ENCODE measurements at regions not wholly inside any gene's neighbourhood (a gene's known extent, or its start where the extent isn't known, plus 50 kb on each side); places are given as distances from the start of the nearest gene placed in this dataset.

DNA sequence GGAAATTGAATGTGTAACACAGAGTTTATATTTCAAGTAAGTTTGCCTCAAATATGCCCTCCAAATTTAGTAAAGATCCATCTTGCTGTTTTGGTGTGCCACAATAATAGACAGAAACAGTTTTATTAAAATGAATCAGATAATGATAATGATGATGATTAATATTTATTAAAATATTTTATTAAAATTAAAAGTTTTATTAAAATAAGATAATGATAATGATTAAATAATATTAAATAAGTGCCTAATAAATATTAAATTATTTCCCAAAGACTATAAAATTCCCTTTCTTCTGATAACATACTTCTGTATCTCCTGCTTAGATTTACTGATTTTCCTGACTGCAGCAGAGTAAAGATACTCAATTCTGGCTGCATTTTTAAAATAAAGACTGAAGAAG is 134.5 kb downstream of the PRDM13 start:
- TF ChIP-seq, protein P1, sequence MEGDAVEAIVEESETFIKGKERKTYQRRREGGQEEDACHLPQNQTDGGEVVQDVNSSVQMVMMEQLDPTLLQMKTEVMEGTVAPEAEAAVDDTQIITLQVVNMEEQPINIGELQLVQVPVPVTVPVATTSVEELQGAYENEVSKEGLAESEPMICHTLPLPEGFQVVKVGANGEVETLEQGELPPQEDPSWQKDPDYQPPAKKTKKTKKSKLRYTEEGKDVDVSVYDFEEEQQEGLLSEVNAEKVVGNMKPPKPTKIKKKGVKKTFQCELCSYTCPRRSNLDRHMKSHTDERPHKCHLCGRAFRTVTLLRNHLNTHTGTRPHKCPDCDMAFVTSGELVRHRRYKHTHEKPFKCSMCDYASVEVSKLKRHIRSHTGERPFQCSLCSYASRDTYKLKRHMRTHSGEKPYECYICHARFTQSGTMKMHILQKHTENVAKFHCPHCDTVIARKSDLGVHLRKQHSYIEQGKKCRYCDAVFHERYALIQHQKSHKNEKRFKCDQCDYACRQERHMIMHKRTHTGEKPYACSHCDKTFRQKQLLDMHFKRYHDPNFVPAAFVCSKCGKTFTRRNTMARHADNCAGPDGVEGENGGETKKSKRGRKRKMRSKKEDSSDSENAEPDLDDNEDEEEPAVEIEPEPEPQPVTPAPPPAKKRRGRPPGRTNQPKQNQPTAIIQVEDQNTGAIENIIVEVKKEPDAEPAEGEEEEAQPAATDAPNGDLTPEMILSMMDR (IDR thresholded peaks at IDR 0.05) = no peak
- TF ChIP-seq ZFX (IDR thresholded peaks at IDR 0.05; ENCODE audit: borderline replicate concordance) = no peak

All from 22Rv1 (cell line).